ENCODE measurements at regions not wholly inside any gene's neighbourhood (a gene's known extent, or its start where the extent isn't known, plus 50 kb on each side); places are given as distances from the start of the nearest gene placed in this dataset.
A peak's percentile ranks its signal among the peaks of the same experiment; 100 is the strongest.

DNA sequence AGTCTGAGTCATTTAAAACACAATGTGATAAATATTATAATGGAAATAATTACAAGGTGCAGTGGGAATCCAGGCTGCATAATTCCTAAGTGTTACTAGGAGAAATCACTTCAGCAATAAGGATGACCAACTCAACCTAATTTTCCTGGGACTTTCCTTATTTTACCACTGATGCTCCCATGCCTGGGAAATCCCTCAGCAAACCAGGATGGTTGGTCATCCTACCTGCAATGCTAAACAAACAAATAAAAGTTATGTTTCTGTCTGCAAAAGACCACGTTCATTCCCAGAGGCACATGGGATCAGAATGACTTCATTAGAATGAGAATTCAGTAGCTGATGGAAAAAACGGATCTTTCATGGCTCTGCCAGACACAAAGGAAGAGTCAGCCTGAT lies 130.8 kb upstream of the RAP1B start:
- Histone ChIP-seq H3K4me3 (ENCODE audit: low read depth, low read length) (no peak overlapping the region), H3K4me1 (ENCODE audit: control insufficient read depth, insufficient read depth, low read length) (no peaks in the 10 kb centered on the region), H3K36me3 (ENCODE audit: control insufficient read depth in 2 of 2, insufficient read depth in 1 of 2, low read length in 2 of 2) (no peaks in the 10 kb centered on the region), H3K9me3 (ENCODE audit: control insufficient read depth, insufficient read depth, low read depth, low read length) (no peaks in the 10 kb centered on the region), H3K27ac (ENCODE audit: extremely low read depth, low read depth, low read length) (no peak overlapping the region)
- POLR2A ChIA-PET, result no interaction called here
- CTCF ChIA-PET, result interaction anchor here (0.9 kb wide), 1 partner anchor 49 kb away, joined by 4 read pairs; no protein-coding TSS in a partner anchor
- TF ChIP-seq, protein P1, sequence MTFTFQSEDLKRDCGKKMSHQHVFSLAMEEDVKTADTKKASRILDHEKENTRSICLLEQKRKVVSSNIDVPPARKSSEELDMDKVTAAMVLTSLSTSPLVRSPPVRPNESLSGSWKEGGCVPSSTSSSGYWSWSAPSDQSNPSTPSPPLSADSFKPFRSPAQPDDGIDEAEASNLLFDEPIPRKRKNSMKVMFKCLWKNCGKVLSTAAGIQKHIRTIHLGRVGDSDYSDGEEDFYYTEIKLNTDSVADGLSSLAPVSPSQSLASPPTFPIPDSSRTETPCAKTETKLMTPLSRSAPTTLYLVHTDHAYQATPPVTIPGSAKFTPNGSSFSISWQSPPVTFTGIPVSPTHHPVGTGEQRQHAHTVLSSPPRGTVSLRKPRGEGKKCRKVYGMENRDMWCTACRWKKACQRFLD (tag by site-specific recombination; IDR thresholded peaks at IDR 0.05), result no peak
- TF ChIP-seq ZNF341 (tag by site-specific recombination; IDR thresholded peaks at IDR 0.05; ENCODE audit: low read depth) (no peak), SETDB1 (IDR thresholded peaks at IDR 0.05; ENCODE audit: insufficient read length, low read length) (no peak), ZNF138 (tag by site-specific recombination; IDR thresholded peaks at IDR 0.05; ENCODE audit: borderline replicate concordance) (no peak), ZNF624 (tag by site-specific recombination; IDR thresholded peaks at IDR 0.05) (no peak), ZNF610 (tag by site-specific recombination; IDR thresholded peaks at IDR 0.05; ENCODE audit: borderline replicate concordance) (no peak), ZNF830 (tag by site-specific recombination; IDR thresholded peaks at IDR 0.05; ENCODE audit: low read depth) (no peak), ZNF112 (tag by site-specific recombination; IDR thresholded peaks at IDR 0.05) (no peak), SCRT2 (tag by site-specific recombination; IDR thresholded peaks at IDR 0.05) (no peak), ZBTB21 (tag by site-specific recombination; IDR thresholded peaks at IDR 0.05) (no peak), ZNF23 (tag by site-specific recombination; IDR thresholded peaks at IDR 0.05; ENCODE audit: borderline replicate concordance) (no peak)
- TF ChIP-seq, protein P2, sequence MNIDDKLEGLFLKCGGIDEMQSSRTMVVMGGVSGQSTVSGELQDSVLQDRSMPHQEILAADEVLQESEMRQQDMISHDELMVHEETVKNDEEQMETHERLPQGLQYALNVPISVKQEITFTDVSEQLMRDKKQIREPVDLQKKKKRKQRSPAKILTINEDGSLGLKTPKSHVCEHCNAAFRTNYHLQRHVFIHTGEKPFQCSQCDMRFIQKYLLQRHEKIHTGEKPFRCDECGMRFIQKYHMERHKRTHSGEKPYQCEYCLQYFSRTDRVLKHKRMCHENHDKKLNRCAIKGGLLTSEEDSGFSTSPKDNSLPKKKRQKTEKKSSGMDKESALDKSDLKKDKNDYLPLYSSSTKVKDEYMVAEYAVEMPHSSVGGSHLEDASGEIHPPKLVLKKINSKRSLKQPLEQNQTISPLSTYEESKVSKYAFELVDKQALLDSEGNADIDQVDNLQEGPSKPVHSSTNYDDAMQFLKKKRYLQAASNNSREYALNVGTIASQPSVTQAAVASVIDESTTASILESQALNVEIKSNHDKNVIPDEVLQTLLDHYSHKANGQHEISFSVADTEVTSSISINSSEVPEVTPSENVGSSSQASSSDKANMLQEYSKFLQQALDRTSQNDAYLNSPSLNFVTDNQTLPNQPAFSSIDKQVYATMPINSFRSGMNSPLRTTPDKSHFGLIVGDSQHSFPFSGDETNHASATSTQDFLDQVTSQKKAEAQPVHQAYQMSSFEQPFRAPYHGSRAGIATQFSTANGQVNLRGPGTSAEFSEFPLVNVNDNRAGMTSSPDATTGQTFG (tag by site-specific recombination; IDR thresholded peaks at IDR 0.05; ENCODE audit: borderline replicate concordance), result no peak
- TF ChIP-seq, protein P3, sequence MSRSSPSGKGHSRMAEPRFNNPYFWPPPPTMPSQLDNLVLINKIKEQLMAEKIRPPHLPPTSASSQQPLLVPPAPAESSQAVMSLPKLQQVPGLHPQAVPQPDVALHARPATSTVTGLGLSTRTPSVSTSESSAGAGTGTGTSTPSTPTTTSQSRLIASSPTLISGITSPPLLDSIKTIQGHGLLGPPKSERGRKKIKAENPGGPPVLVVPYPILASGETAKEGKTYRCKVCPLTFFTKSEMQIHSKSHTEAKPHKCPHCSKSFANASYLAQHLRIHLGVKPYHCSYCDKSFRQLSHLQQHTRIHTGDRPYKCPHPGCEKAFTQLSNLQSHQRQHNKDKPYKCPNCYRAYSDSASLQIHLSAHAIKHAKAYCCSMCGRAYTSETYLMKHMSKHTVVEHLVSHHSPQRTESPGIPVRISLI (tag by site-specific recombination; IDR thresholded peaks at IDR 0.05), result no peak
- TF ChIP-seq, protein P4, sequence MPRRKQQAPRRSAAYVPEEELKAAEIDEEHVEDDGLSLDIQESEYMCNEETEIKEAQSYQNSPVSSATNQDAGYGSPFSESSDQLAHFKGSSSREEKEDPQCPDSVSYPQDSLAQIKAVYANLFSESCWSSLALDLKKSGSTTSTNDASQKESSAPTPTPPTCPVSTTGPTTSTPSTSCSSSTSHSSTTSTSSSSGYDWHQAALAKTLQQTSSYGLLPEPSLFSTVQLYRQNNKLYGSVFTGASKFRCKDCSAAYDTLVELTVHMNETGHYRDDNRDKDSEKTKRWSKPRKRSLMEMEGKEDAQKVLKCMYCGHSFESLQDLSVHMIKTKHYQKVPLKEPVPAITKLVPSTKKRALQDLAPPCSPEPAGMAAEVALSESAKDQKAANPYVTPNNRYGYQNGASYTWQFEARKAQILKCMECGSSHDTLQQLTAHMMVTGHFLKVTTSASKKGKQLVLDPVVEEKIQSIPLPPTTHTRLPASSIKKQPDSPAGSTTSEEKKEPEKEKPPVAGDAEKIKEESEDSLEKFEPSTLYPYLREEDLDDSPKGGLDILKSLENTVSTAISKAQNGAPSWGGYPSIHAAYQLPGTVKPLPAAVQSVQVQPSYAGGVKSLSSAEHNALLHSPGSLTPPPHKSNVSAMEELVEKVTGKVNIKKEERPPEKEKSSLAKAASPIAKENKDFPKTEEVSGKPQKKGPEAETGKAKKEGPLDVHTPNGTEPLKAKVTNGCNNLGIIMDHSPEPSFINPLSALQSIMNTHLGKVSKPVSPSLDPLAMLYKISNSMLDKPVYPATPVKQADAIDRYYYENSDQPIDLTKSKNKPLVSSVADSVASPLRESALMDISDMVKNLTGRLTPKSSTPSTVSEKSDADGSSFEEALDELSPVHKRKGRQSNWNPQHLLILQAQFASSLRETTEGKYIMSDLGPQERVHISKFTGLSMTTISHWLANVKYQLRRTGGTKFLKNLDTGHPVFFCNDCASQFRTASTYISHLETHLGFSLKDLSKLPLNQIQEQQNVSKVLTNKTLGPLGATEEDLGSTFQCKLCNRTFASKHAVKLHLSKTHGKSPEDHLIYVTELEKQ (tag by site-specific recombination; IDR thresholded peaks at IDR 0.05; ENCODE audit: borderline replicate concordance), result no peak

DNA sequence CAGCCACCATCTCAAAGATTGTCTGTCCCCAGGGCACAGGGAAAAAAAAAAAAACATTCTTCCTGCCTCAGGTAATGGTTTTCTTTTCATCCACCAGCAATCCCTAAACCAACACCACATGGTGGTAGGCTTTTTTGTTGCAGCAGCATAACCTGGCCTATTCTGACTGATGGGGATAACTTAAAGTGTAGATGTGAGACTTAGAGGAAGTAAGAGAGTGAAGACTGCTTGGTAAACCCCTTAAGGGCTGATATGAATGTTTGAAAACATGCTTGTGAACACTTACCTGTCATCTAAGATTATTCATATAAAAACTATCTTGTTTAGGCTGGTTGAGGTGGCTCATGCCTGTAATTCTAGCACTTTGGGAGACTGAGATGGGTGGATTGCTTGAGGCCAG lies 130.2 kb upstream of the RAP1B start:
- H3K4me1 ChIP-seq (ENCODE audit: control insufficient read depth, insufficient read depth, low read length), result no peaks in the 10 kb centered on the region
- CTCF ChIA-PET, result no interaction called here
- POLR2A ChIA-PET, result no interaction called here

More for the DNA sequence above, 130.2 kb upstream of the RAP1B start:
- no peak overlapping the region for H3K27ac ChIP-seq (ENCODE audit: extremely low read depth, low read depth, low read length)
- no peaks in the 10 kb centered on the region for H3K36me3 ChIP-seq (ENCODE audit: control insufficient read depth in 2 of 2, insufficient read depth in 1 of 2, low read length in 2 of 2)
- TF ChIP-seq ZNF341 (tag by site-specific recombination; IDR thresholded peaks at IDR 0.05; ENCODE audit: low read depth), result no peak
- no peak for TF ChIP-seq ZNF776 (tag by site-specific recombination; IDR thresholded peaks at IDR 0.05; ENCODE audit: borderline replicate concordance)
- TF ChIP-seq SETDB1 (IDR thresholded peaks at IDR 0.05; ENCODE audit: insufficient read length, low read length), result peak; percentile 43
- TF ChIP-seq ZNF768 (tag by site-specific recombination; IDR thresholded peaks at IDR 0.05), result no peak
- TF ChIP-seq RBAK (tag by site-specific recombination; IDR thresholded peaks at IDR 0.05), result no peak
- TF ChIP-seq, protein P5, sequence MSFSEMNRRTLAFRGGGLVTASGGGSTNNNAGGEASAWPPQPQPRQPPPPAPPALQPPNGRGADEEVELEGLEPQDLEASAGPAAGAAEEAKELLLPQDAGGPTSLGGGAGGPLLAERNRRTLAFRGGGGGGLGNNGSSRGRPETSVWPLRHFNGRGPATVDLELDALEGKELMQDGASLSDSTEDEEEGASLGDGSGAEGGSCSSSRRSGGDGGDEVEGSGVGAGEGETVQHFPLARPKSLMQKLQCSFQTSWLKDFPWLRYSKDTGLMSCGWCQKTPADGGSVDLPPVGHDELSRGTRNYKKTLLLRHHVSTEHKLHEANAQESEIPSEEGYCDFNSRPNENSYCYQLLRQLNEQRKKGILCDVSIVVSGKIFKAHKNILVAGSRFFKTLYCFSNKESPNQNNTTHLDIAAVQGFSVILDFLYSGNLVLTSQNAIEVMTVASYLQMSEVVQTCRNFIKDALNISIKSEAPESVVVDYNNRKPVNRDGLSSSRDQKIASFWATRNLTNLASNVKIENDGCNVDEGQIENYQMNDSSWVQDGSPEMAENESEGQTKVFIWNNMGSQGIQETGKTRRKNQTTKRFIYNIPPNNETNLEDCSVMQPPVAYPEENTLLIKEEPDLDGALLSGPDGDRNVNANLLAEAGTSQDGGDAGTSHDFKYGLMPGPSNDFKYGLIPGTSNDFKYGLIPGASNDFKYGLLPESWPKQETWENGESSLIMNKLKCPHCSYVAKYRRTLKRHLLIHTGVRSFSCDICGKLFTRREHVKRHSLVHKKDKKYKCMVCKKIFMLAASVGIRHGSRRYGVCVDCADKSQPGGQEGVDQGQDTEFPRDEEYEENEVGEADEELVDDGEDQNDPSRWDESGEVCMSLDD (tag by site-specific recombination; IDR thresholded peaks at IDR 0.05), result no peak
- TF ChIP-seq, protein P6, sequence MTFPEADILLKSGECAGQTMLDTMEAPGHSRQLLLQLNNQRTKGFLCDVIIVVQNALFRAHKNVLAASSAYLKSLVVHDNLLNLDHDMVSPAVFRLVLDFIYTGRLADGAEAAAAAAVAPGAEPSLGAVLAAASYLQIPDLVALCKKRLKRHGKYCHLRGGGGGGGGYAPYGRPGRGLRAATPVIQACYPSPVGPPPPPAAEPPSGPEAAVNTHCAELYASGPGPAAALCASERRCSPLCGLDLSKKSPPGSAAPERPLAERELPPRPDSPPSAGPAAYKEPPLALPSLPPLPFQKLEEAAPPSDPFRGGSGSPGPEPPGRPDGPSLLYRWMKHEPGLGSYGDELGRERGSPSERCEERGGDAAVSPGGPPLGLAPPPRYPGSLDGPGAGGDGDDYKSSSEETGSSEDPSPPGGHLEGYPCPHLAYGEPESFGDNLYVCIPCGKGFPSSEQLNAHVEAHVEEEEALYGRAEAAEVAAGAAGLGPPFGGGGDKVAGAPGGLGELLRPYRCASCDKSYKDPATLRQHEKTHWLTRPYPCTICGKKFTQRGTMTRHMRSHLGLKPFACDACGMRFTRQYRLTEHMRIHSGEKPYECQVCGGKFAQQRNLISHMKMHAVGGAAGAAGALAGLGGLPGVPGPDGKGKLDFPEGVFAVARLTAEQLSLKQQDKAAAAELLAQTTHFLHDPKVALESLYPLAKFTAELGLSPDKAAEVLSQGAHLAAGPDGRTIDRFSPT (tag by site-specific recombination; IDR thresholded peaks at IDR 0.05), result no peak
- no peak for TF ChIP-seq KLF16 (tag by site-specific recombination; IDR thresholded peaks at IDR 0.05)
- no peaks in the 10 kb centered on the region for H3K9me3 ChIP-seq (ENCODE audit: control insufficient read depth, insufficient read depth, low read depth, low read length)
- no peak overlapping the region for H3K4me3 ChIP-seq (ENCODE audit: low read depth, low read length)

All from HEK293 (cell line).